GM18508 (cell line): ENCODE measurements at regions not wholly inside any gene's neighbourhood (a gene's known extent, or its start where the extent isn't known, plus 50 kb on each side); places are given as distances from the start of the nearest gene placed in this dataset.
"Not testable (repeated sequence)": the region's sequence is repeated elsewhere in the genome, so short reads cannot be mapped to it uniquely, and the experiment has no call there.

ENCODE experiments used
- ATAC-seq: cut with Tn5 transposase; IDR thresholded peaks from one replicate; pipeline ENCODE4 v1.9.1; 2021; ENCODE audit warnings: moderate number of reproducible peaks; ENCODE audit not compliant: insufficient read depth, unreplicated experiment

- ATAC-seq = no peak
These were observed 112.8 kb upstream of the JARID2 start for GRCh38 chr6:15132854-15133670.

- no peak for ATAC-seq
These were observed 108.8 kb upstream of the JARID2 start for GRCh38 chr6:15137086-15137485.

- no peak for ATAC-seq
These were observed 102.8 kb upstream of the JARID2 start for GRCh38 chr6:15143086-15143485.

GRCh38 chr6:15143540-15143939 is 102.3 kb upstream of the JARID2 start:
- ATAC-seq = no peak

- no peak for ATAC-seq
These were observed 100.0 kb upstream of the JARID2 start for GRCh38 chr6:15145821-15146220.

DNA sequence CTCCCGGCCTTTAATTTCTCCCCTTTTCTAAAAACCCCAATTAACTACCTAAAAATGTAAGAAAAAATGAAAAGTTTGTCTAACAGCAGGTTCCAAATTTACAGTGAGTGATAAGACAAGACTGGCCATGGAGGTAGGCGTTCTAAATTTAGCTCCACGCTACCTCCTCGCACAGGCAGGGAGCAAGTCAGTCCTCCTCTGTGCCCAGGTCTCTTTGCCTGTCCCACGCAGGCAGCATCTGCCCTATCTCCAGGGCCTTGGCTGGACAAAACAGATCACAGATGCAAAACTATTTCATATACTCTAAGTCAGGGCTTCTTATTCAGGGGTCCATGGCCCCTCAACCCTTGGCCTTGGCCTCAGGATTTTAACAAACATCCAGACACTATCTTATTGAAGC is 98.0 kb upstream of the JARID2 start:
- ATAC-seq = no peak

GRCh38 chr6:15148356-15148946 is 97.4 kb upstream of the JARID2 start:
- ATAC-seq = no peak

DNA sequence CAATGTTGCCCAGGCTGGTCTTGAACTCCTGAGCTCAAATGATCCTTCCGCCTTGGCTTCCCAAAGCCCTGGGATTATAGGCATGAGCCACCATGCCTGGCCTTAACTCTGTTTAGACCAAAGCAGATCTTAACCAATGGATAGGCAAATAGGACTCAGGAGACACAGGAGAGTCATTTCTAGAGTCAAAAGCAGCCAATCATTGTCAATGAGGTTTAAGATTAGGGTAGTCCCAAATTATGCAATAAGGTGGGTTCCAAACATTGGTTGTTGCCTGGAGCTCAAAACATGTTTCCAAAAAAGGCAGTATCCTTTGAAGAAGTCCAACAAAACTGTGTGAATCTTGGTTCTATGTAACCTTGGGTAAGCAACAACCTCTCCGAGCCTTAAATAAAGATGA is 95.7 kb upstream of the JARID2 start:
- ATAC-seq = no peak

GRCh38 chr6:15152700-15153099 is 93.2 kb upstream of the JARID2 start:
- no peak for ATAC-seq

DNA sequence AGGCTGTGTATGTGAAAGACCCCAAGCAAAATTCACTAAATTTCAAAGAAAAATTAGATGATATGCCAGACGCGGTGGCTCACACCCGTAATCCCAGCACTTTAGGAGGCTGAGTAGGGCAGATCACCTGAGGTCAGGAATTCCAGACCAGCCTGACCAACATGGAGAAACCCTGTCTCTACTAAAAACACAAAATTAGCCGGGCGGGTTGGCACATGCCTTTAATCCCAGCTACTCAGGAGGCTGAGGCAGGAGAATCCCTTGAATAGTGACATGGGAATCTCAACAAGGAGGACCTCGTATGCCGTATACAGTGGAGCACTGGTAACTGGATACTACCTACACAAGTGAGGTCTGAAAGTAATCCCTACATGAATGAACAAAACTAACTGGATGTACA is 92.7 kb upstream of the JARID2 start:
- ATAC-seq = no peak

- no peak for ATAC-seq
These were observed 88.4 kb upstream of the JARID2 start for GRCh38 chr6:15157479-15157878.

DNA sequence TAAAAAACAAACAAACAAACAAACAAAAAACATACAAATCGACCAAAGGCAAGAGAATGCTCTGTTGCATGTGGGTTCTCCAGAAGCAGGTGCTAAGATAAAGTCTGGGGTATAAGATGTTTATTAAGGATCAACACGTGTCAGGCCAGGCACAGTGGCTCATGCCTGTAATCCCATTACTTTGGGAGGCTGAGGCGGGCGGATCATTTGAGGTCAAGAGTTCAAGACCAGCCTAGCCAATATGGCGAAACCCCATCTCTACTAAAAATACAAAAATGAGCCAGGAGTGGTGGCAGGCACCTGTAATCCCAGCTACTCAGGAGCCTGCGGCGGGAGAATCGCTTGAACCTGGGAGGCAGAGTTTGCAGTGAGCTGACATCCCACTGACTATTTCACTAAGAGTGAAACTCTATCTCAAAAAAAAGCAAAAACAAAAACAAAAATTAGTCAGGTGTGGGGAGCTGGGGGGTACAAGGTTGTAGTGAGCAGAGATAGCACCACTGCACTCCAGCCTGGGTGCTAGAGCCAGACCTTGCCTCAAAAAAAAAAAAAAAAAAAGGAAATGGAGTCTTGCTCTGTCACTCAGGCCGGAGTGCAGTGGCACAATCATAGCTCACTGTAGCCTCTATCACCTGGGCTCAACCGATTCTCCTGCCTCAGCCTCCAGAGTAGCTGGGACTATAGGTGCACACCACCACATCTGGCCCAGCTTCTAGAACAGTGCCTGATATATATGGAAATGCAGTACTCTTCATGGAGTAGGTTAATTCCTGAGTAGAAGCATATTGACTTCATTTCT is 86.8 kb upstream of the JARID2 start:
- ATAC-seq = no peak

DNA sequence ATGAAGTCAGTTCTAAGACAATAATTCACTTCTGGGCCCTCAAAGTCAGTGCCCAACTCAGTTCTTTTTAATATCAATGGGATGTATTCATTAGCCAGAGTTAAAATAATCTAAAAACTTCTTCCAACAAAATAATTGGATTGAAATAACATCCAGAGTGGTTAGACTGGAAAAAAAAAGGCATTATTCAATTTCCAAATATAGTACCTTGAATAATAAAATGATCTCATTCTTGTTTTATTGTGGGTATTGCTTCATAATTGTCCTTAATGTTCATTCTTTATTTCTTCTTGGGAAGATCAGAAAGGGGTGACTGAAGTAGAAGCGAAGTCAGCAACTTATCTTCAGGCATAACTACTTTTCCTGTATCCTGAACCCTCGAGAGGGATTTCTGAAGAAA is 85.1 kb upstream of the JARID2 start:
- no peak for ATAC-seq

DNA sequence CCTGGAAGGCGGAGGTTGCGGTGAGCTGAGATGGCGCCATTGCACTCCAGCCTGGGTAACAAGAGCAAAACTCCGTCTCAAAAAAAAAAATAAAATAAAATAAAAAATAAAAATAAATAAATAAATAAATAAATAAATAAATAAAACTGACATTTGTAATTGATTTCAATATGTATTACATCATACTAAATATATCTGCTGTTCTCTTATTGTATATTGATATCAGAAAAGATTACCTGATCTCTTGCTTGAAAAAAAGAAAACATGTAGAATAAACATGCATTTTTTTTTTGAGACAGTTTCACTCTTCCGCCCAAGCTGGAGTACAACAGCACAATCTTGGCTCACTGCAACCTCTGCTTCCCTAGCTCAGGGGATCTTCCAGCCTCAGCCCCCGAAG is 81.0 kb upstream of the JARID2 start:
- ATAC-seq = not testable (repeated sequence)

GRCh38 chr6:15166121-15166520 is 79.7 kb upstream of the JARID2 start:
- no peak for ATAC-seq

GRCh38 chr6:15170126-15170525 is 75.7 kb upstream of the JARID2 start:
- ATAC-seq = no peak

DNA sequence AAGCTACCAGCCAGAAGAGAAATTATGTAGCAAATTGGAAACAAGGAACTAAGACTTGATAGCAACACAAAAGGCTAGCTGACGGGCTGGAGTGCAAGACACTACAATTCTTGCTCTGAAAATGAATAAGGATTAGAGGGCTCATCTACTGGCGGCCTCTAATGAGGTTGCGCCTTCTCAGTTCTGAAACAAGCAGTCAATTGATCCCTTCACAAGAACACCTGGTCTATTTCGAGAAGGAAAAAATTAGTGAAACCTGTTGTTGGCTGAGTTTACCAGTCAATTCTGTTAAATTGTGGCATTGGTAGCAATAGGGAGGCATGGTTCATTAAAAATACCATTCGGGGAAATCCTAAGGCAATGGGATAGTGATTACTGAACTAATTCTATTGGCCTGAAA is 74.8 kb upstream of the JARID2 start:
- no peak for ATAC-seq

GRCh38 chr6:15176816-15177370 is 69.0 kb upstream of the JARID2 start:
- ATAC-seq = no peak

DNA sequence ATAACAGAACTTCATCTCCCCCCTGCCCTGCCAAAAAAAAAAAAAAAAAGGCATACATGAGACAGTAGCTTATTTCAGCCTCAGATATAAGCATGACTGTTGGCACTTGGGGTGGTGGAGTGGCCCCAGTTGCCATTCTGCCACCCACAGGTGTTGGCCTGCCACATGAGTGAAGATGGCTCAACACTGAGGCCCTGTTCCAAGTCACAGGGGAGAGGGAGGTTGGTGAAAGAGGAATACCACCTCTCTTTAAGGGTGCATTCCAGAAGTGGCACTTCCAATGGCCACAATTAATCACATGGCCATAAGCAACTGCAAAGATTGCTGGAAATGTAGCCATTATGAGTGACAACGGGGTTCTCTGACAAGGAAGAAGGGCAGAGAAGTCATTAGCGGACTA is 61.9 kb upstream of the JARID2 start:
- no peak for ATAC-seq

GRCh38 chr6:15184441-15184861 is 61.4 kb upstream of the JARID2 start:
- ATAC-seq = no peak

DNA sequence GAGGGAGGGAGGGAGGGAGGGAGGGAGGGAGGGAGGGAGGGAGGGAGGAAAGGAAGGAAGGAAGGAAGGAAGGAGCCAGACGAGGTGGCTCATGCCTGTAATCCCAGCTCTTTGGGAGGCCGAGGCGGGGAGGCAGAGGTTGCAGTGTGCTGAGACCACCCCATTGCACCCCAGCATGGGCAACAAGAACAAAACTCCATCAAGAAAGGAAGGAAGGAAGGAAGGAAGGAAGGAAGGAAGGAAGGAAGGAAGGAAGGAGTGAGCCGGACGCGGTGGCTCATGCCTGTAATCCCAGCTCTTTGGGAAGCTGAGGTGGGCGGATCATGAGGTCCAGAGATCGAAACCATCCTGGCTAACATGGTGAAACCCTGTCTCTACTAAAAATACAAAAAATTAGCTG is 60.8 kb upstream of the JARID2 start:
- not testable (repeated sequence) for ATAC-seq
